NOMO-1 treated with dmso at 0.1 percent for 144 hours (cell line): ENCODE measurements at regions not wholly inside any gene's neighbourhood (a gene's known extent, or its start where the extent isn't known, plus 50 kb on each side); places are given as distances from the start of the nearest gene placed in this dataset.
"Not testable (repeated sequence)": the region's sequence is repeated elsewhere in the genome, so short reads cannot be mapped to it uniquely, and the experiment has no call there.

Experiments used
- DNase-seq: peaks from one replicate; lab custom pipeline; 2025; ENCODE audit not compliant: unreplicated experiment; lab: John Stamatoyannopoulos, UW

GRCh38 chr20:51189814-51190782 is 167.2 kb upstream of the KCNG1 start:
- DNase-seq: no peak

- no peak for DNase-seq
Observed at GRCh38 chr20:51188941-51189340, 166.0 kb upstream of the KCNG1 start.

GRCh38 chr20:51187261-51187660 is 164.4 kb upstream of the KCNG1 start:
- no peak for DNase-seq

- DNase-seq: no peak
Observed at GRCh38 chr20:51185861-51186260, 163.0 kb upstream of the KCNG1 start.

- DNase-seq: no peak
Observed at GRCh38 chr20:51185277-51185676, 162.4 kb upstream of the KCNG1 start.

- no peak for DNase-seq
Observed at GRCh38 chr20:51184289-51184688, 161.4 kb upstream of the KCNG1 start.

- DNase-seq: no peak
Observed at GRCh38 chr20:51183451-51183850, 160.5 kb upstream of the KCNG1 start.

GRCh38 chr20:51182571-51182970 is 159.7 kb upstream of the KCNG1 start:
- no peak for DNase-seq

GRCh38 chr20:51178153-51178552 is 155.2 kb upstream of the KCNG1 start:
- no peak for DNase-seq

GRCh38 chr20:51176876-51177275 is 154.0 kb upstream of the KCNG1 start:
- DNase-seq: no peak

GRCh38 chr20:51176446-51176845 is 153.5 kb upstream of the KCNG1 start:
- DNase-seq: no peak

GRCh38 chr20:51175724-51176123 is 152.8 kb upstream of the KCNG1 start:
- DNase-seq: no peak

GRCh38 chr20:51175156-51175555 is 152.2 kb upstream of the KCNG1 start:
- DNase-seq: no peak

GRCh38 chr20:51174536-51174935 is 151.6 kb upstream of the KCNG1 start:
- no peak for DNase-seq

GRCh38 chr20:51172558-51173428 is 149.9 kb upstream of the KCNG1 start:
- DNase-seq: no peak

GRCh38 chr20:51171141-51171540 is 148.2 kb upstream of the KCNG1 start:
- DNase-seq: no peak

- no peak for DNase-seq
Observed at GRCh38 chr20:51169813-51170212, 146.9 kb upstream of the KCNG1 start.

- not testable (repeated sequence) for DNase-seq
Observed at GRCh38 chr20:51167911-51168310, 145.0 kb upstream of the KCNG1 start.

GRCh38 chr20:51166489-51166888 is 143.6 kb upstream of the KCNG1 start:
- no peak for DNase-seq

- DNase-seq: no peak
Observed at GRCh38 chr20:51165131-51165530, 142.2 kb upstream of the KCNG1 start.

GRCh38 chr20:51164731-51165130 is 141.8 kb upstream of the KCNG1 start:
- no peak for DNase-seq
